ENCODE measurements at regions not wholly inside any gene's neighbourhood (a gene's known extent, or its start where the extent isn't known, plus 50 kb on each side); places are given as distances from the start of the nearest gene placed in this dataset.

DNA sequence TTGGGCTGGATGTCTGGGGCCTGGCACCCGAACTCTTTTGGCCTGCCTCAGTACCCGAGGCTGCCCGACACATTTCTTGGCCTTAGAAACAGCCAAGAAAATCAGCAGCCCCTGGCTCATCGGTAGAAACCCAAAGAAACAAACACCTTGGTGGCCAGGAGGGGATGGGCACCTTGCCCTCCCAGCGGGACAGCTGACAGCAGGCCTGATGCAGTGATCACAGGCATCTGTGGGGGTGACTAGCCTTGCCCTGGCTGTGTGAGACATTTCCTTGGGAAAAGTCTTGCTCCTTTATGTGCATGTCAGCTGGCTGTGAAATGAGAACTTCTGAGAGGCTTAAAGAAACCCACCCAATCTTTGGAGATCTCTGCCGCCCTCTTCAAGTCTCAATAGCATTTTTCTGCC is 60.9 kb downstream of the SMIM38 start:
- ChIA-PET POLR2A (no interaction called here), CTCF (ENCODE audit: unreplicated experiment) (no interaction called here)
- no peaks in the 10 kb centered on the region for H3K79me2 ChIP-seq (ENCODE audit: insufficient read depth, low read depth, low read length)
- intact Hi-C loops (cut with micrococcal nuclease; ENCODE audit: unreplicated experiment), result no loop called here
- H3K27ac ChIP-seq (ENCODE audit: low read depth, low read length, poor library complexity, severe bottlenecking), result no peak overlapping the region
- H3K9me3 ChIP-seq (ENCODE audit: low read length), result no peaks in the 10 kb centered on the region
- no peak overlapping the region for H3K4me3 ChIP-seq (ENCODE audit: low read depth, low read length, poor library complexity, severe bottlenecking)
- no TSS peak for BruUV-seq (replicated peaks)
- DNase-seq (ENCODE audit: low spot score), result no peak
- TF ChIP-seq EZH2phosphoT487 (IDR thresholded peaks at IDR 0.05; ENCODE audit: borderline replicate concordance, low read depth, low read length) (no peak), CTCF (conservative IDR thresholded peaks at IDR 0.05; ENCODE audit: low read length) (no peak)
- H3K36me3 ChIP-seq (ENCODE audit: insufficient read depth, low read length), result no peaks in the 10 kb centered on the region
- no peaks in the 10 kb centered on the region for H3K4me1 ChIP-seq (ENCODE audit: insufficient read depth, low read length, poor library complexity, severe bottlenecking)
- no peaks in the 10 kb centered on the region for H4K20me1 ChIP-seq (ENCODE audit: insufficient read depth, low read length)
- no peak overlapping the region for H3K4me2 ChIP-seq (ENCODE audit: low read length)
- no peaks in the 10 kb centered on the region for H3K9me2 ChIP-seq (ENCODE audit: insufficient read depth, low read length)
- no peak overlapping the region for H2AFZ ChIP-seq (ENCODE audit: low read length)

DNA sequence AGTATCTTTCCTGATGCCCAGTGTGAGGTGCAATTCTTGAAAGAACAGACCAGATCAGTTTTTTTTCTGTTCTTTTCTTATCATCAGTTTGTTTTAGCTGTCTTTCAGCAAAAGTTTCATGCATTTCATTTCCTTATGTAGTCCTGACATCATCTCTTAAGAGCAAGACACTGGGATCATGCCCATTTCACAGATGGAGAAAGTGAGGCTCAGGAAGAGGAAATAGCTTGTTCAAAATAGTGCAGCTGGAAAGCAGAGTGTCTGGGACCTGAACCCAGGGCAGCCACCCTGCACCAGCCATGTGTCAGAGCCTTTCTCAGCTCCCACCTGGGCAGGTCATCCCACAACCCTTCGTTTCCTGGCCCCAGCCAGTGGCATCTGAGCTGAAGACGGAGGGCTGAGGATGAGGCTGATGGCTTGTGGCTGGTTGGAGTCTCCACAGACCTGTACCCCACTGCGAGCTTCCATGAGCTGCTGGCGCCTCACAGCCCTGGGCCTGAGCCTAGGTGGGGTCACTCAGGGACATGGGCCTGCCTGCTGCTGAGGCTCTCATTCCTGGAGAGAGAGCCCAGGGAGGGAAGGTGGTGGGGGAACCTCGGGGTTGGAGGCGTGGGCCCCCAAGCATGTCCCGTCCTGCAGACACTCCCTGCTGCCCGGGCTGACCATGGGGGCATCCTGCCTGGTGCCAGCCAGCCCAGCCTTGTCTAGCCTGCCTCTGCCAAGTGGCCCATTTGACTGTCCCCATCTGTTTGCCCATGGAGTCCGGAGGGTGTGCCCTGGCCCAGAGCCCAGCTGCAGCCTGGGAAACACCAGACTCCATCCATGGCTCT is 61.8 kb downstream of the SMIM38 start:
- POLR2A ChIA-PET, result no interaction called here

More for the DNA sequence above, 61.8 kb downstream of the SMIM38 start:
- H3K27ac ChIP-seq (ENCODE audit: low read depth, low read length, poor library complexity, severe bottlenecking), result no peak overlapping the region
- H4K20me1 ChIP-seq (ENCODE audit: insufficient read depth, low read length), result no peaks in the 10 kb centered on the region
- H2AFZ ChIP-seq (ENCODE audit: low read length), result no peak overlapping the region
- no peak overlapping the region for H3K4me3 ChIP-seq (ENCODE audit: low read depth, low read length, poor library complexity, severe bottlenecking)
- no peaks in the 10 kb centered on the region for H3K9me2 ChIP-seq (ENCODE audit: insufficient read depth, low read length)
- intact Hi-C loops (cut with micrococcal nuclease; ENCODE audit: unreplicated experiment), result no loop called here
- TF ChIP-seq EZH2phosphoT487 (IDR thresholded peaks at IDR 0.05; ENCODE audit: borderline replicate concordance, low read depth, low read length) (no peak), CTCF (conservative IDR thresholded peaks at IDR 0.05; ENCODE audit: low read length) (no peak)
- H3K9me3 ChIP-seq (ENCODE audit: low read length), result no peaks in the 10 kb centered on the region
- BruUV-seq (replicated peaks), result no TSS peak
- CTCF ChIA-PET (ENCODE audit: unreplicated experiment), result no interaction called here
- no peaks in the 10 kb centered on the region for H3K36me3 ChIP-seq (ENCODE audit: insufficient read depth, low read length)
- DNase-seq (ENCODE audit: low spot score), result no peak
- H3K79me2 ChIP-seq (ENCODE audit: insufficient read depth, low read depth, low read length), result no peaks in the 10 kb centered on the region
- H3K4me2 ChIP-seq (ENCODE audit: low read length), result no peak overlapping the region
- H3K4me1 ChIP-seq (ENCODE audit: insufficient read depth, low read length, poor library complexity, severe bottlenecking), result no peaks in the 10 kb centered on the region
